ENCODE measurements at regions not wholly inside any gene's neighbourhood (a gene's known extent, or its start where the extent isn't known, plus 50 kb on each side); places are given as distances from the start of the nearest gene placed in this dataset.
"Not testable (repeated sequence)": the region's sequence is repeated elsewhere in the genome, so short reads cannot be mapped to it uniquely, and the experiment has no call there.

DNA sequence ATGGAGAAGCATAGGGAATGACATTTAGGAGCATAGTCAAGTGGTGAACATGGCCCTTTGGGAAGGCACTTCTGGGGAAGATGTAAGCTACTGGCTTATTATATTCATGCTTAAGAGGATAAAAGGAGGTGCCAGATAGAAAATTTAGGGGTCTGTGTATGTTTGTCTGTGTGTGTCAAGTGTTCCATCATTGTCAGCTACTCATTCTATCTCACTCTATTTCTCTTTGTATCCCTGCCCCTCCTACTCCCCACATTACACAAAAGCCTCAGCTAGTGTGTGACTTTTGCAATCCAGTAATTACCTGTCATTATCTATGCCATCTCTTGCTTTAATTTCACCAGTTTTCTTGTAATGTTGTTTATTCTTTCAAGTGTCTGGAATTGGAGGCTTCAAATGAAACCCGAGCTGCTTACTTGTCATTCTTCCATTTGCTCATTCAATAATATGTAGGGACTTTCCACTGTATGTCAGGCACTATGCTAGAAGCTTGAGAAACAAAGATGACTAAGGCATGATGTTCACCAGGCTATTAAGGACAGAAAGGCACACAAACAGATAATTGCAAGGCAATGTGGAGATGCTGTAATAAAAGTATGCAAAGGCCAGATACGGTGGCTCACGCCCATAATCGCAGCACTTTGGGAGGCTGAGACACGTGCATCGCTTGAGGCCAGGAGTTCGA lies 229.8 kb upstream of the TEX13C start:
- DNase-seq = no peak

GRCh38 chrX:125093852-125094251 lies 225.8 kb upstream of the TEX13C start:
- no peak for DNase-seq

DNA sequence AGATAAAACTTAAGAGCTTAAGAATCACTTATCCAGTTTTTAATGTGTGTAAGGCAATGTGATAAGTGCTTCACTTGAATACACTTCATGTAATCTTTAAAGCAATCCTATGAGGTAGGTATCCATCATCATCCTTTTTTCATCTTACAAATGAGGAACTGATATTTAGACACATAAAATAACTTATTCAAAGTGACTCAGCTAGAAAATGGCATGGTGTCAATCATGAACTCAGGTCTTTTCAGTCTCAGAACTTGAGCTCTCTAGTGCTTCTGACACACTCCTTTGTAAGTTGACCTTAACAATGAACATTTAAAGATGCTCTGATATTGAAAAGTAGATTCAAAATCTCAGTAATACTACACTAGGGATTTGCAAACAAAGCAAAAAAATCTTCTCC lies 224.8 kb upstream of the TEX13C start:
- DNase-seq = no peak

- no peak for DNase-seq
These were observed 223.2 kb upstream of the TEX13C start for GRCh38 chrX:125096469-125096868.

DNA sequence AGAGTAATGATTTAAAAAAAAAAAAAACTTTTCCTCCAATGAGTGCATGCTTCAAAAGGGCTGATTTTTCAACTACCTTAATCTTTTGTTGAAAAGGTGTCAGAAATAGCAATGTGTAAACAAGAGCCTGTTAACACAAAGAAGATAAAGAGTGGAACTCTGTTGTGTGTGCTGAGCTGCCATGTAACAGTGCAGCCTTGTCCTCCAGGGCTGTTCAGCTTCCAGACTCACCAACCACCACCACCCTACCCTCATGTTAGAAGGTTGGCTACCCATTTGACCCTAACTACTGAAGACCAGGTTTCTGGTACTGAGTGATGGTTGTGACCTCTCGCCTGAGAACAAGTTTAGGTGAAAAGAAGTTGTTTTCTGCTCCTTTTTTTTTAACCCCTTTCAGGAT lies 222.8 kb upstream of the TEX13C start:
- no peak for DNase-seq

GRCh38 chrX:125101971-125102755 lies 217.5 kb upstream of the TEX13C start:
- no peak for DNase-seq

- DNase-seq = no peak
These were observed 216.0 kb upstream of the TEX13C start for GRCh38 chrX:125103693-125104092.

DNA sequence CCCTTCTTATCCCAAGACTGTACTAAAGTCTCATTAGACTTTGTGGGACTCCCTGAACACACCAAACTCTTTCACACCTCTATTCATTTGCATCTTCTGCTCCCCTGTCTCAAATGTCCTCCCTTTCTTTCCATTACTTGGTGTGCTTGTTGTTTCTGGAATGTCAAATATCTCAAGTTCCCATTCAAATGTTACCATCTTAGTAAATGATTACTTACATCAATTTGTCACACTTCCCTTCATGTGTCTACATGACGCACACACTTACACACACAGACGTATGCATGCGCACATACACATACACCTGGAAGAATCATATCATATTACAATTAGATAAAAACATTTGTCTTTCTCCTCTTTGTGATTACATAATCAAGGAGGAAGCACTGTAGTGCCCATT lies 210.8 kb upstream of the TEX13C start:
- DNase-seq = no peak

DNA sequence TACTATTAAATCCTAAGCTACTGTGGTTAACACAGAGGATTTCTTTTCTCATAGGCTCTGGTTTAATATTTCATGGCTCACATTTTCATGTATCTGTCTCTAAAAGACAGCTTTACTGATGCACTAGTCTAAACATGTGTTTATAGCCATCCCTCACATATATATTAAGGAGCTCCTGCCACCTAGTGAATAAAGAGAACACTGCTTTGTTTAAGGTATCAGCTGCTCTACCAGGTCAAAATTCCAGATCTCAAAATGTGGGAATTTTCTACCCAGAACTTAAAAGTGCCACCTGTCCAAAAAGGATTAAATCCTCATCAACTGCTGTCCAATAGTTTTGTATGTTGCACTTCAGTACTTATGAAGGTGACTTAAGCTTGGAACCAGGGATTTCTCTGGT lies 188.5 kb upstream of the TEX13C start:
- DNase-seq = no peak

- DNase-seq = no peak
These were observed 187.4 kb upstream of the TEX13C start for GRCh38 chrX:125132274-125132673.

DNA sequence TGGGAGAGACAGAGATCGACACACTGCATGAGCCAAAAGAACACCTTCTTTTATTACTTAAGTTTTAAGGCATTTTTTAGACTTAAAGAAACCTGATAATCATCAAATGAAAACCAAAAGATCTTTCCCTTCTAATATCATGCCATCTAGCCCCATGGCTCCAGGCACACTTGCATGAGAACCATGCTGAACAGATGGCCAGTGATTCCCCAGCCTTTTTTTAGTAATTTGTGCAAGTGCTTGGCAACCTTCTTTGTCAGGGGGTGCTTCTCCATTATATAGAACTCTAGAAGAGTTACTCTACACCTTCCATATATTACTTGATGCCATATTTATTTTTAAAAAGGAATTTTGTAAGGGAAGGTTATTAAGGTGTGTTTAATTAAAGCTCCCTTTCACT lies 182.2 kb upstream of the TEX13C start:
- no peak for DNase-seq

DNA sequence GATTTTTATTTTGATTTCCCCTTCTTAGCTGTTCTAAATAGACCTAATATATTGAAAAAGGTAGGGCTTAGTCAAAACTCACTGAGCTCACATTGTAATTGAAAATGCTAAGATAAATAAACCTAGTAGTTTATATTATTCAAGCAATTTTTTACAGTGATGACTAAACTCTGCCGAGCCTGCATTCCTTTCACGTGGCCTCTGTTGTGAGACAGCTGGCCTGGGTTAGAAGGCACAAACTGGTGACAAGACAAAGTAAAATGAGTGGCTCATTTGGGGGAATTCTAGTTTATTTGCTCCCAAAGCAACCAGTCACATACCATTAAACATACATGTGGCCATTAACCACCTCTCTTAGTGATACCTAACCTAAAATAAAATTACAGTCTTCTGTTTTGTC lies 169.4 kb upstream of the TEX13C start:
- DNase-seq = no peak

GRCh38 chrX:125151146-125151545 lies 168.5 kb upstream of the TEX13C start:
- DNase-seq = no peak

- DNase-seq = no peak
These were observed 167.7 kb upstream of the TEX13C start for GRCh38 chrX:125152011-125152410.

GRCh38 chrX:125153621-125154020 lies 166.1 kb upstream of the TEX13C start:
- DNase-seq = no peak

DNA sequence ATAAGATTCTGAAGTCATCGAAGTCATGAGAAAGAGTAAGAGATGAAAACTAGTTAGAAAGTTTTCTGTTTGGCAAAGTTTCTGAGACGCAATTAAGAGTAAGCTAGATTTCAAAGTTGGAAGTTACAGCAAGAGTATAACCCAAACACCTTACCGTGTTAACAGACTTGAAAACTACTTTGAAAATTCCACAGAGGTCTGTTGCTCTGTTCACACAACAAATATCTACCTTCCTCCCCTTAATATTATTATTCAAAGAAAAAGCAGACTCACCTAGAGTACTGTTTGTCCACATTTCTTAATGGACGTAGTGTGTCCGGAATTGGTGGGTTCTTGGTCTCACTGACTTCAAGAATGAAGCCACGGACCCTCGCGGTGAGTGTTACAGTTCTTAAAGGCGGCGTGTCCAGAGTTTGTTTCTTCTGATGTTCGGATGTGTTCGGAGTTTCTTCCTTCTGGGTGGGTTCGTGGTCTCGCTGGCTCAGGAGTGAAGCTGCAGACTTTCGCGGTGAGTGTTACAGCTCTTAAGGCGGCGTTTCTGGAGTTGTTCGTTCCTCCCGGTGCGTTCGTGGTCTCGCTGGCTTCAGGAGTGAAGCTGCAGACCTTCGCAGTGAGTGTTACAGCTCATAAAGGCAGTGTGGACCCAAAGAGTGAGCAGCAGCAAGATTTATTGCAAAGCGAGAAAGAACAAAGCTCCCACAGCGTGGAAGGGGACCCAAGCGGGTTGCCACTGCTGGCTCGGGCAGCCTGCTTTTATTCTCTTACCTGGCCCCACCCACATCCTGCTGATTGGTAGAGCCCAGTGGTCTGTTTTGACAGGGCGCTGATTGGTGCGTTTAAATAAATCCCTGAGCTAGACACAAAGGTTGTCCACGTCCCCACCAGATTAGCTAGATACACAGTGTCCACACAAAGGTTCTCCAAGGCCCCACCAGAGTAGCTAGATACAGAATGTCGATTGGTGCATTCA lies 165.1 kb upstream of the TEX13C start:
- not testable (repeated sequence) for DNase-seq

- DNase-seq = not testable (repeated sequence)
These were observed 164.2 kb upstream of the TEX13C start for GRCh38 chrX:125155296-125156033.

DNA sequence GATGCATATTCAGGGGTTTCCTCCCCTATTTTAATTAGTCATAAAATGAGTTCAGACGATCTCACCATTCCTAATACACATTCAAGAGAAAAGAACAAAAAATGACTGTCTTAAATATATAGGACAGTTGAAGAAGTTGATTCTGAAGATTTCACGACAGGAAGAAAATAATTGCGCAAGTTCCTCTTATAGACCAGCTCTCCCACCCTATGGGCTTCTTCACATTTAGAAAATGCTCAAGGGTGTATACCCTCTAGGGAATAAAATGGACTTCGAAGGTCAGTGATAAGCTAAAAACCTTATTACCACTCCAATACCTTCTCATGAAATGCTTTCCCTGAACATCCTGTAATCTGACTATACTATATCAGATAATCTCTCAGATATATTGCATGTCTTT lies 149.2 kb upstream of the TEX13C start:
- no peak for DNase-seq

DNA sequence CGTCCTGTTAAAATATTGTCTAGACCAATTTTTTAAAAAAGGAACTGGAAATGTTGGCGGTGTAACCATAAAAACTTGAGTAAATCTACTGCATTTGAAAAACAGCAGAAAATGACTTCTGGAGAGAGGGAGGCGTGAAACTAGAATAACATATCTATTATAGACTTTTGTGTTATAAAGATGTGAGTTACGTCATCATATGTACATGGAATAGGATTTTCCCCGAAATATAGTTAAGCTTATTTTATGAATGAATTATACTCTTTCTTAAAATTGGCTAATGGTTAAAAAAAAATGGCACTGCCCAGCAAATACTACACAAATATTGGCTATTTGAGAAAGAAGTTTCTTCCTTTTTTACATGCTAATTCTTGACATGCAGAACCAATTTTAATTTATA lies 147.1 kb upstream of the TEX13C start:
- no peak for DNase-seq

GRCh38 chrX:125175991-125176584 lies 143.6 kb upstream of the TEX13C start:
- no peak for DNase-seq

- DNase-seq = no peak
These were observed 125.8 kb upstream of the TEX13C start for GRCh38 chrX:125193921-125194320.

- no peak for DNase-seq
These were observed 121.1 kb upstream of the TEX13C start for GRCh38 chrX:125198546-125198945.
